NB4 (cell line): ENCODE measurements at regions not wholly inside any gene's neighbourhood (a gene's known extent, or its start where the extent isn't known, plus 50 kb on each side); places are given as distances from the start of the nearest gene placed in this dataset.

Source experiments
- DNase-seq: peaks from one replicate; pipeline ENCODE4 v3.0.0; 2010; ENCODE audit warnings: low read depth
- H3K4me3 ChIP-seq: one replicate; pipeline ENCODE4 v1.5.1; 2011; ENCODE audit warnings: mild to moderate bottlenecking, low read depth, low read length, moderate library complexity
- CTCF ChIP-seq: IDR thresholded peaks from one replicate; pipeline ENCODE4 v1.5.1; 2012; ENCODE audit warnings: low read depth, low read length
- MAX ChIP-seq: IDR thresholded peaks from 2 replicates; pipeline ENCODE4 v1.6.1; 2011; ENCODE audit warnings: low read depth, low read length
- MYC ChIP-seq: IDR thresholded peaks from 2 replicates; pipeline ENCODE4 v1.6.1; 2011; ENCODE audit warnings: low read depth, low read length
- POLR2A ChIP-seq: IDR thresholded peaks from 2 replicates; pipeline ENCODE4 v1.6.1; 2011; ENCODE audit warnings: mild to moderate bottlenecking; ENCODE audit not compliant: insufficient read length; ENCODE audit errors: extremely low read depth

DNA sequence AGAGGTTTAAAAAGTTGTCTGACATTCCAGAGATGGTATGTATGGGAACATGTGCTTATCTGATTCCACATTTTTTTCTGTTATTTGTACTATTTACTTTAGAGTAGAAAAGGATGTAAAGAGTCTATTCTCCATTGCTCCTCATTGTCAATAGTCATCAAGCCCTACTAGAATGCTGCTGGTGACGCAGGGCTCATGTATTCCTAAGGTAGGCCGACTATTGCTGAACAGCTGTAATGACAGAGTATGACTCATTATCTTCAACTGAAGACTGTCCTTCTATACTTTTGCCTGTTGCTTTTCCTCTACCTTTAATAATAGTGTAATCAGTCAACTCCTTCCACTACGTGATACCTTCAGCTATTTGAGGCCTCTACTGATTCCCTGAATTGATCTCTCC, 509.1 kb upstream of the NR3C2 start:
- TF ChIP-seq CTCF (no peak), POLR2A (no peak), MAX (no peak), MYC (no peak)
- no peak overlapping the region for H3K4me3 ChIP-seq
- no peak for DNase-seq

- no peak overlapping the region for H3K4me3 ChIP-seq
- TF ChIP-seq POLR2A: no peak
- no peak for TF ChIP-seq CTCF
- no peak for TF ChIP-seq MYC
- TF ChIP-seq MAX: no peak
Observed at GRCh38 chr4:148946271-148946670, 504.1 kb upstream of the NR3C2 start.

DNA sequence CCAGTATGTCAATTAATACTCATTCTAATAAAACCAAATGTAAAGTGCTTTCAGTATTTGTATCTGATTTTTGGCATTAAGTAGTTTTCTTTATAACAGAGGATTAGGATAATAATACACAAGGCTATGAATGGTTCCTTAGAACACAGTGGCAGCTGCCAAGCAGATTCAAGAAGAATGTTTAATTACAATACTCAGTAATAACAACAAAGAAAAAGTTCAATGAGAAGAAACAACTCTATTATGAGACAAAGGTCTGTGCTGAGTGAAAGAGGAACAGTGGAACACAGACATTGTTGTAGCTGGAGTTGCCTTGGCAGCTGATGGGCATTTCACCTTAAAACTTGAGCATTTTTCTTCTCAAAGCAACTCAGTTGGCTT, 502.6 kb upstream of the NR3C2 start:
- no peak overlapping the region for H3K4me3 ChIP-seq
- DNase-seq: no peak
- TF ChIP-seq MAX (no peak), CTCF (no peak), POLR2A (no peak), MYC (no peak)

More at GRCh38 chr4:148946271-148946670, 504.1 kb upstream of the NR3C2 start:
- DNase-seq: no peak

GRCh38 chr4:148944136-148944838, 502.1 kb upstream of the NR3C2 start:
- TF ChIP-seq POLR2A (no peak), MYC (no peak), MAX (no peak), CTCF (no peak)
- no peak overlapping the region for H3K4me3 ChIP-seq
- DNase-seq: no peak

DNA sequence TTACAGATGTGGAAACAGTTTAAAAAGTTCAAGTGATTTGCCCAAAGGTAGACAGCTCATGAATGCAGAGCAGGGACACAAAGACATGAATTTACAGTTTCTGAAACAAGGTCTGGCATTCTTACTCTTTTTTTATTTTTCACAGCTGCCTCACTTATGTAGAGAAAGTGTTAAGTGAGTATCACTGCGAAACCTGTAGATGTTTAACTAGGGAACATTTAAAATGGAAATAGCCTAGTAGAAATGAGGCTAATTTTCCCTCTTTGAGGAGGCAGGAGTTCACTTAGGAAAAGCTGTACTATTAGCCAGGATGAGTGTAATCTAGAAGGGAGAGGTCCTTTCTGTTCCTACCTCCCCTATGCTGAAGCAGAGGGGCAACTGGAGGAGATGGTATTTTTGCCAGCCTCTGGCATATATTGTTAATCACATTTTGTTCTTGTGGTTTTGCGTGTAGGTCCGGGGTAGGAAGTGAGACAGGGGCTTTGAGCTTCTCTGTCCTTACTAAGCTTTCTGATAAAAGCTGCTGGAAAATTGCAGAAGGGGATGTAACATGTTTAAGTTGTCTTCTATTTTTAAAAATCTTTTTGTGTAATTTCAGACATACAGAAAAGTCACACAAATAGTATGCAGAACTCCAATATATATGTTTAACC, 492.8 kb upstream of the NR3C2 start:
- TF ChIP-seq MAX (no peak), CTCF (no peak), POLR2A (no peak), MYC (no peak)
- H3K4me3 ChIP-seq: no peak overlapping the region
- DNase-seq: no peak
